Midbrain (tissue), 1 donor: ENCODE measurements at regions not wholly inside any gene's neighbourhood (a gene's known extent, or its start where the extent isn't known, plus 50 kb on each side); places are given as distances from the start of the nearest gene placed in this dataset.
"Not testable (repeated sequence)": the region's sequence is repeated elsewhere in the genome, so short reads cannot be mapped to it uniquely, and the experiment has no call there.

ENCODE experiments used
- DNase-seq: peaks from one replicate; lab custom pipeline; 2025; lab: John Stamatoyannopoulos, UW

DNA sequence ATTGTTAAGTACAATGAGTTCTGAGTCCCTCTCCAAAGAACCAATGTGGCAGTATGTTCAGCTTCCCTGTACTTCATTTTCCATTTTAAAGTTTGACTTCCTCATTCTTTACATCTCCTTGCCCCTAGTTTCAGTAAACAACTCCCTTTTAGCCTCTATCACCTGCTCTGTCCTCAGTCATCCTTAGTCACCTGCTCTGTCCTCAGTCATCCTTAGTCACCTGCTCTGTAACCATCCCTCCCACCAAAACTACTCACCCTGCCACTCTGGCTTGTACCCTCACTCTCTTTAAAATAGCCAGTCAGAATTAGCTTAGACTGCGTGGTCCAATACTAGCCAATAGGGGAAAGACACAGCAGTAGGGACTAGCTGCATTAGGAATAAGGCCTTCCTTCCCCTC, 259.9 kb upstream of the TBL1XR1 start:
- not testable (repeated sequence) for DNase-seq

DNA sequence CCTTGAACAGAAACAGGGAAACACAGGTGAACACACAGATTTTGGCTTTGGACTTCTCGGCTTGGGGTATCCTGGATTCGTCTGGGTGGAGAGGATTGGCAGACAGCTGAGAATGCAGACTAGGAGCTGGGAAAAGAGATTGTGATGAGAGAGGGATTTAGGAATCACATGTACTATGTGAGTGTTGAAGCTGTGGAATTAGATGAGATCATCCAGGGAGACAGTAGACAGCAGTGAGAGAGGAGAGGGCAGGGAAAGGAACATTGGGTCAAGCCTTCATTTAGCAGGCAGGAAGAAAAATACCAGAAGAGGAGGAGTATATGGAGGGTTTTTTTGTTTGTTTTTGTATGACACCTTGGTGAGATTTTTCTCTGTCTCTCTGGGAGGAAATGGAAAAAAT, 262.1 kb upstream of the TBL1XR1 start:
- no peak for DNase-seq

DNA sequence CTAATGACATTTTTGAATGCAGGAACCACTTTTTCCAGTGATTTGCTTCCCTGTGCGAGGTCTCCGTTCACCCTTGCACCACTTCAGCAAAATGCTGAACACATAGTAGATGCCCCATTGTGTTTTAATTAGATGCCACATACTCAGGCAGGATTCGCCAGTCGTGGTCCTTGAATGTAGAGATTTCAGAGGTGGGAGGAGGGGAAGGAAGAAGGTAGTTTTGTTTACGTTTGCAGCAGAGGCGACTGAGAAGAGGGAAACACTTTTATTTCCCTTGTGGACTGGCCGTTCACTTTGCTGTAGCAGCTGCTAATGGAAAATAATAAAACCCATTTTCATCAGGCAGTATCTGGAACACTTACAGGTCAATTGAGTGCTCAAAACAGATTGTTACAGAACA, 262.8 kb upstream of the TBL1XR1 start:
- no peak for DNase-seq

DNA sequence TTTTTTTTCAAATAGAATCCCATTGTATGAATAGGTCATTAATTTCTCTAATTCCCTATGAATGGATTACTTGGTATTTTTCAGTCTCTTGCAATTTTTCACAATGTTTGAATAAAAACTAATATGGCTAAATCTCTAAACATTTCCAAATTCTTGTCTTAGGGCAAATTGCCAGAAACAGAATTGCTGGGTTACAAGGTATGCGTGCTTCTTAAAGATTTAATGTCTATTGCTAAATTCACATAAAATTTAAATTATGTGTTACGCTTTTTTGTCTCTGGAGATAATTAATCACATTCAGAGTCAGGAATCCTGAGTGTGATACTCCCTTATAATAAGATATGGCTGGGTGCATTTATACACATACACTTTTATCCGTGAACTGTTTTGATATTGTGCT, 264.5 kb upstream of the TBL1XR1 start:
- DNase-seq, result no peak

DNA sequence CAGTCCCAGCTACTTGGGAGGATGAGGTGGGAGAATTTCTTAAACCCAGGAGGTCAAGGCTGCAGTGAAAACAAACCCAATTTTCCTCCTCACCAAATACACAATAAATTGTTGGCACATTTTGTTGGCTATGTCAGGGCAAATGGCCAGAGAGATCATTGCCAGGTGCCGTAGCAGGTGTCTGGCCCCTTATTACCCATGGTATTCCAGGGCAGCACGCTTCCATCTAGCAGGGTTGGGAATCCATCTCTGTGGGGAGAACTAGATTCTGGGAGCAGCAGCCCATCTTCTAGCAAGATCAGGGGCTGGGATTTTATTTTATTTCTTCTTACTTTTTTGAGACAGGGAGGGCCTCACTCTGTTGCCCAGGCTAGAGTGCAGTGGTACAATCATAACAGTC, 266.1 kb upstream of the TBL1XR1 start:
- DNase-seq, result not testable (repeated sequence)

DNA sequence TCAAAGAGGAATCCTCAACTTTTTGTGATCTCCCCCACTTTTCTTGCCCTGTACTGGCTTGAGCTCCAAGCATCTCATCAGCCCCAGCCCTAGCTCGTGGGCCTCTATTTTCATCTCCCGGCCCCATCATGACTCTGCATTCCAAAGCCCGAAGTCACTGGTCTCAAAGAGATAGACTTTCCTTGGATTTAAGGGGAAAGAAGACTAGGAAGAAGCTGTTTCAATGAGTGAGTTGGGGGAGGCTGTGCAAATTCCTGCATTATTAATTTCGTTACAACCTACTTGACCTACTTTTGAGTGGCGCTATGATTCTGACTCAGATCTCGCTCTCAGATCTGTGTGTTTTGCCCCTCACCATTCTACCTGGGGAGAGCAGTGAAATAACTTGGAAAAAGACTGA, 266.6 kb upstream of the TBL1XR1 start:
- no peak for DNase-seq

DNA sequence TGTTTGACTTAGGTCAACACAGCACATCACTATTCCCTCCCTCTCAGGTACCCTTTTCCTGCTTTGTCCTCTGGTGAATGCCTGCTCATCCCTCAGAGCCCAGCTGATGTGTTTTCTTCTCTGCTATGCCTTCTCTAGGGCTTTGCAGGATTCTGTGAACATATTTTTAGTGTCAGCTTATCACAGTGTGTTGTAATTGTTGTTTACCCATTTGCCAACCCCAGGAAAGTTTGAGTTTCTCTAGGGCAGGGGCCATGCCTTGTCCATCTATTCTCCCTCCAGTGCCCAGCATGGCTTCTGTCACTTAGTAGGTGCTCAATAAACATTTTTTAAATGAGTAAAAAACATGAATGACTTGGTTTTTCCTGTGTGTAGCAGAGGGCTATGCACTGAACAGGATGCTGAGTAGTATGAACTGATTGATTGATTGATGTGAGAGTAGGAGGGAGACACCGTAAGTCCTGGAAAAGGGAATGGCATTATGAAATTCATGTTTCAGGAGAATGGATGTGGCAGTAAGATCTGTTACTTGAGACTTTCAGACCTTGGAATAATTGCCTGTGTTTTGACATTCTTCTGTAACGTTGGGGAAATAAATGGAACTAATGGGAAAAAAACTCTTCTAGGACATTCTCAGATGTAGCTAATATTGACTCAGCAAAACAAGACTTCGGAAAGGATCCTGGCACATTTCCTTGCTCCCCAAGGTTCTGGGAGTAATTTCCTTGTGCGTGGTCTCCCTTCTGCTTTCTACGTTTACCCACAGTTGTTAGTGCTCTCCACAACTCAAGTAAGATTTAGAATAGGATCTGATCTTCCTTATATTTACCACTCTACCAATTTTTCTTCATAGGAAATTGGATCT, 267.3 kb upstream of the TBL1XR1 start:
- no peak for DNase-seq

DNA sequence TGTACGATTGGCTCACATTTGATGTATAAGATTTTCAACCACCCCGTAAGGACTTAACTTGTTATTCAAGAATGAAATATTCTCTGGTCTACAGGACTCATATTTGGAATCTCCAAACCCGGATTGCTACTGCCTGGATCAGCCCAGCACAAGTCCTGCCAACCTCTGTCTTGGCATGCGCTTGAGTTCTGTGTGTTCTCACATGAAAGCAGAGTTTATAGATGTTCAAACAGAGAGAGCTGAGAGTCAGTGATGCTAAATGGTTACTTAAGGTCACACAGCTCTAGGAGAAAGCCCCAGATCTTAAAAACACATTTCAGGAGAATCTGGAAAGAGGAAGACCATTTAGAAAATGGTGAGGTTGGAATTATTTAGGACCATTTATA, 268.0 kb upstream of the TBL1XR1 start:
- DNase-seq, result peak; percentile 18

DNA sequence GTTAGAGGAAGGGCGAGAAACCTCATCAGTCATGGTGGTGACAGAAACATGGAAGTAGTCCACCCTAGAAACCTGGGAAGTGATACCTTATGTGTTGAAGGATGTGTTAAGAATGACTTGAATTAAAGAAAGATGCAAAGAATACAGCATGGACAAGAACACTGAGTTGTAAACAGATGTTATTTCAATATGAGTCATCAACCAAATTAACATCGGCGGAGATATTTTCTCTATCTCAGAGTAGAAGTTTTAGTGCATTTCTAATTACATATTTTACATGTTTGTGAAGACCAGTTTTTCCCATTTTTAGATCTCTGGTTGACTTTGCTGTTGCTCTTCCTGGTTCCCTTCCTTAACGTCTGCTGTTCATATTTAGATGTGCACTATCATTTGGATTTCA, 268.8 kb upstream of the TBL1XR1 start:
- DNase-seq, result no peak

DNA sequence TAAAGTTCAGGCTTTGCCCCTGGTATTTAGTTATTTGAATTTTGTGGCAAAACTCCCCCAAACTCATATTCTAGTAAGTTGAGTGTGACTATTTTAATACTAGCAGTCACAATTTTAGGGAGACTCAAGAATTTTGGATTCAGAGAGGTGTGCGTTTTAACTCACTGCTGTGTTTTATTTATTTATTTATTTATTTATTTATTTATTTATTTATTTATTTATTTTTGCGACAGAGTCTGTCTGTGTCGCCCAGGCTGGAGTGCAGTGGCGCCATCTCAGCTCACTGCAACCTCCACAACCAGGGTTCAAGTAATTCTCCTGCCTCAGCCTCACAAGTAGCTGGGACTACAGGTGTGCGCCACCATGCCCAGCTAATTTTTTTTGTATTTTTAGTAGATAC, 269.3 kb upstream of the TBL1XR1 start:
- DNase-seq, result not testable (repeated sequence)

DNA sequence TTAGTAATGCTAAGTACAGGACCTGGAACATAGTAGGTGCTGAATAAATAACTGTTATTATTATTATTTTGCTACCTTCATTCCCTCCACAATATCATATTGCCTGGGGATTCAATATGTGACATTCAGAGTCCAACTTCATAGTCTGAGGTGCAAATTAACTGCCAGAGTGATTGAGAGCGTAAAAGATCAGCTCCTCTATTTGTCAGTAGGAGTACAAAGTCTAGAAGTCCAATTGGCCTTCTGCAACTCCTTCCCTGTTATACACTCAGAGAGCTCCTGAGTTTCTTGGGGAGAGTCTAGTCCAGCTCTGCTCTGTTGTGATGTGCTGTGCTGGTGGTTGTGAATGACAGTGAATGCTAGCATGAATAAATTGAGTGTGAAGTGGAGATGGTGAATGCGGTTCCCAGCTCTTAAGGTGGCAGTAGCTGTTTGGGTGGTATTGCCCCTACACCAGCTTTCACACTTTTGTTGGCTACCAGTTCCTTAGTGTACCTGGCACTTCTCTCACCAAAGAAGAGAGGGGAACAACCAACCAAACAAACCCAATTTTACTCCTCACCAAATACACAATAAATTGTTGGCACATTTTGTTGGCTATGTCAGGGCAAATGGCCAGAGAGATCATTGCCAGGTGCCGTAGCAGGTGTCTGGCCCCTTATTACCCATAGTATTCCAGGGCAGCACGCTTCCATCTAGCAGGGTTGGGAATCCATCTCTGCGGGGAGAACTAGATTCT, 270.1 kb upstream of the TBL1XR1 start:
- DNase-seq, result no peak

DNA sequence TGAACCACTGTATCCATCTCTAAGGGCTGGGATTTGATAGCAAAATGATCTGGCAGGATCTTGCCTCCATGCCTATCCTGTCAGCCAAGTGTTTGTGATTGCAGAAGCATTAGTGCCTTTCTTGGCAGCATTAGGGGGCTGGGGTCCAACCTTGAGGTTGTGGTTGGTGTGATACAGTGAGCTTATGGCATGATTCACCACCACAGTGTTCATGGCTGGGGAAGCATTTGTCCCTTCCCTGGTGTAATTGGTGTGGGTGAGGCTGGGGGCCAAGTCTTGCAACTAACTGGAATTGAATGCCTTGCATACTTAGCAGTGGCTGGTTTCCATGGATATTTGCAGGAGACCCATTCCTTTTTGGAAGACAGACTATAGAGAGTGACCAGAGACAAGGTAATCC, 271.0 kb upstream of the TBL1XR1 start:
- no peak for DNase-seq

DNA sequence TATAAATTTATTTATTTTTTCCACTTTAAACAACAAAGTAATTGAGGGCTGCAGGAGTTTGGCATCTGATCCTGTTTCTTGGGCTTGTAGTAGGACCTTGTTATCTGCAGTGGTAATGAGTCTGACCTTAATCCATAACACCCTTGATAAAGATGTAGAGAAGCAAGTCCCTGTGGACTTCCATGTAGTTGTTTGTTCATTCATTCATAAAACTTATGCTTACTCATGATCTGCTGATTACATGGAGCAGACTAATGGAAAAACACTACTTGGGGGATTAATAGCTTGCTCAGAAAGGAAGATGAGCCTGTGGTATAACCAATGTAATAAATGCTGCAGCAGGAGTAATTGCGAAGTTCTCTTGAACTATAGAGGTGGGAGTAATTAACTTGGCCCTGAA, 271.5 kb upstream of the TBL1XR1 start:
- DNase-seq, result no peak

DNA sequence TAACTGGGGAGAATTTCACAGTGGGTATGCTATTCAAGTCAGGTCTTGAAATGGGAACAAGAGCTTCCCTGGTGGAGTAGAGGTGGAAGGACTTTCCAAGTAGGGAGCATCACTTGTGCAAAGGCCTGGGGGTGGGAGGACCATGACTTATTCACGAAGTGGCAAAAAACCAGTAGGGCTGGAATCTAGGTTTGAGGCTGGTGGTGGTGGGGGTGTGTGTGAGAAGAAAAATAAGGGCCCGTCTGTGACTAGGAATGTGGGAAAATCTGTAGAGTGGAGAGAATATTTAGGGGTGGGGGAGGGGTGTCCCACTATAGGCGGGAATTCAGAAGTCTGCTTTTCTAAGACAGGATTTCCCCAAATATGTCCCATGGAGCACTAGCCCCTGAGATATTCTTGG, 271.9 kb upstream of the TBL1XR1 start:
- no peak for DNase-seq

DNA sequence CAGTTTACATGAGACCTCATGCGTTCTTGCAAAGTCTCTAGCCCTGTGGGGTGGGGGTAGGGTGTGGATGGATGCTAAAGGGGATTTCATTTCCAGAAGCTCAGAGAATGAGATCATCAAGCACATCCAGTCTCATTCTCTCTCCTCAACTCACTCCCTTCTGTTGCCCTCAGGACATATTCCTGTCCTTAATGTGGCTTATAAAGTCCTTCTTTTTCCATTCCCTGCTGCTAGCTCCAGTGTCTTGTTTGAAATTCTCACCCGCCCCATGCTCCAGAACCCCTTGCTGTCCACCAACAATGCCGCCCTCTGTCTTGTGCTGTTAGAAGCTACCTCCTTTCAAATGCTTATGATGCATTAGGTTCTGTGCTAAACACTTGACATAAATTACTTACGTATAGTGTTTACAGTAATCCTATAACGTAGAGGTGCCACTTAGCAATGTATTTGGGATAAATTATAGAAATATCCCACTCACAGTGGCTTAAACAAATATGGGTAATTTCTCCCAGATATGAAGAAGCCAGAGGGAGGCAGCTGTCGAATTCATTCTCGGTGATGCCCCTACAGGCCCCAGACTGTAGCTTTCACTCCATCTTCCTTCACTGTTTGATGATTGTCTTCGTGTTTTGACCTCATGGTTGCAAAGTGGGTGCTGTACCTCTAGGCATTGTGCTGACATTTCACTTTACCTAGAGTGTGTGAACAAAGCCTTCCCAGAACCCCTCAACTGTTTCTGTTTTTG, 273.1 kb upstream of the TBL1XR1 start:
- DNase-seq, result peak; percentile 11

DNA sequence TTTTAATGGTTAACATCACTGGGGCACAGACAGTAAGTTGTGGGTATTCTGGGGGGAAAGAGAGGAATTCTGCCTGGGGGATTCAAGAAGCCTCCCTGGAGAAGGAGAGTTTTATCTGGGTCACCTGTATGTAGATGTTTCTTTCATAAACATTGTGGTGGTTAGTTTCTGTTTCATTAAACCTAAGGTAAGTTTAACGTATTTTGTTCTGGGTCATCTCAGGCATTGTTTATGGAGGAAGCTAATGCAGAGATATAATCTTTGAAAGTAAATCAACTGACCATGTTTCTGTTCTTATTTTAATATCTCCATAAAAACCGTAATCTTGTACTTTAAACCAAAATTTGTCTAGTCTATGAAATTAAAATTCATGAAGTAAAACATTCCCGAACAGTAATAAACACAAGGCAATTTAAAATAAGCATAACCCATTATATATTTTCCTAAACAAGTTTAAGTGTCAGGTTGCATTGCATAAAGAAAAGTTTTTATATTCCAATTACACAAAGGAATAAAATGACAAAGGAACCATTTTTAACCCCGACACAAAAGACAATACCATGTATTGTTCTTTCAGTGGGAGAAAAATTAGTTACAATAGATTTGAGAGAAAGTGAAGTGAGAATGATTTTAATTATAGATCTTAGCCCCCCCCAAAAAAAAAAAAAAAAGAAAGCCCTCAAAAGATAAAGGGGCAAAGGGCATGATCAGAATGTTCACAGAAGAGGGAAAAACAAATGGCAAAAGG, 274.6 kb upstream of the TBL1XR1 start:
- DNase-seq, result no peak

DNA sequence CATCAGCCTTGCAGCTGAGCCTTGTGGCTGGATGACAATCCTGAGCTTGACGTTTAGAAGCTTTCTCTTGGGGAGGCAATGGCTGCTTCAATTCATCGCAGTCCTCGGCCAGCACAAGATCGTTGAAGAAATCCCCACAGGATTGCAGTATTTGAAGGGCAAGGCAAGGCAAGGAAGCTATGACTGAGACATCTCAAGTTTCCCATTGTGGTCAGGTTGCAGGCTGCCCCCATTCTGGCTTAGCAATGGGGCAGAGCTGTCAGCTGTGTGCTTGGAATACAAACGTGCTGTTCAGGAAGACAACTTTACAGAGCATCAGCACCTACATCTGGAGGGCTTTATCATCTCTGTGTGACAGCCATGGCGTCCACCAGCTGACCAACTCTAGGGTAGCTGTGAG, 275.9 kb upstream of the TBL1XR1 start:
- peak; percentile 16 for DNase-seq

DNA sequence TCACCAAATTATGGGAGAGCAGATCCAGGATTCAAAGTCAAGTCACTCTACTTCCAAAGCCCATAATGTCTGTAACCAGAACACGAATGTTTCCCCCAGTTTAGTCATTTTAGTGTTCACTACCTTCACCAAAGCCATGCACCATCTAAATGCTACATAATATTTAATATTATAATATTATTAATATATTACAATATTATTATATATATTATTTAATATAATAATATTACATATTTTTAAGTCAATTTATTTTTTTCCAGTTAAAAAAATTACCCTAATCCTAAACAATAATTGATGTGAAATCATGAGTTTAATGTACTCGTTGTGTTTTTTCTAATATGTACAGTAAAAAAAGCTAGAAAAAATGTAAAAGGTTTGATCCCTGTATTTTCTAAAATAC, 276.6 kb upstream of the TBL1XR1 start:
- no peak for DNase-seq

DNA sequence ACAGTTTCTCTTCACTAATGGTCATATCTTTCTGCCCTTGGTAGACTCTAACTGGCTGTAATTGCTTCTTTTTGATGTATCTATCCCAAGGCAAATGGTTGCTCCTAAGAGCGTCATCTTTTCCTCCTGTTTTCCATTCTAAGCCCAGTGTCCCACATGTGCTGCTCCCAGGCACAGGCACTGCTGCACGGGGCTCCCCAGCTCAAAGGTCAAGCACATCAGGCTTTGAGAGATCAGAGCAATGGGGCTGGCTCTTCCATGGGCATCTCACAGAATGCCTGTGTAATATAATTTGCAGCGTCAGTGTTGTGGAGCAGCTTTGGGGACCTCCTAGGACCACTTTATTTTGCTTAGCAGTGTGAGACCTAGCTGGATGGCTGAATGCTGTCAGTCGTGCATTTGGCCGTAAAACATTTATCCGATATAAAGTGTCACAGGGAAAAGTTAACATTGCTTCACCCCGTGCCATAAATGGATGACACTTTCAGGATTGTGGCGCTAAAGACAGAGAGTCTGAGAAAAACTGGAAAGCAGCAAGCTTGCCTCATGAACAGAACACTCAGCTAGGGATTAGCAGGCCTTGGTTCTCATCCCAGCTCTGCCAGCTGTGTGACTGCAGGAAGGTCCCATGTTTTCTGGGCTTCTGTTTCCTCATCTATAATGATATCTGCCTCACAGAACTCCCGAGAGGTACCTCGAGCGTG, 277.5 kb upstream of the TBL1XR1 start:
- DNase-seq, result no peak

DNA sequence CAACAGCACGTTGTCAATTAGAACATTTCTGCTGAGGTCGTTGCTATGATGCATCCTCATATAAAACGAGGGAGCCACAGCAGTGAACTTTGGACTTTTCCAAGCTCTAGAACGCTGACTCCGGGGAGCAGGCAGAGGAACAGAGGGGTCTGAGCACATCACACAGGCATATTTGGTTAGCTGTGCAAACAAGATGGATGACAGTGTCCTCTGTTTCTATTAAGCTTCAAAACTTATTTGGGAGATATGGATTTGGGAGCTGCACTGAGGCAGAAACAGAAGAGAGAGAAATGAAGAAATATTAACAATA, 278.0 kb upstream of the TBL1XR1 start:
- no peak for DNase-seq

DNA sequence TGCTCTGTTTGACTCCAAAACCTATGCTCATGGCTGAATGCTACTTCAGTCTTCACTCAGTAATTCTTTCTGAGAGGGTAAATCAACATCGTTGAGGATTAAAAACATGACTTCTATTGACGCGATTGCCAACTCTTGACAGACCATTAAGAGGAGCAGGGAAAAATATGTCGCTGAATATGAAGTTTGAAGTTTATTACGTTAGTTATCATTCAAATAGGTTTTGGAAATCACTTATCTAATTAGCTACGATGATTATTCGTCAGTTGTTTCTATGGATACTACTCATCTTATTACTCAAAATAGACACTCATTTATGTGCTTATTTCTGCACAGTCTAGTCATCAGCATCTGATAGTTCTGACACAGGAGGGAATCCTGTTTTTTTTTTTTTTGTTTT, 279.2 kb upstream of the TBL1XR1 start:
- no peak for DNase-seq
